Stimulated activated CD8-positive, alpha-beta memory T cell treated with anti-CD3 and anti-CD28 coated beads, Interleukin-7, amount 100 ng/mL, for 48 hours (primary cell): ENCODE measurements at regions not wholly inside any gene's neighbourhood (a gene's known extent, or its start where the extent isn't known, plus 50 kb on each side); places are given as distances from the start of the nearest gene placed in this dataset.

Experiments used
- DNase-seq, 2 donors: peaks; one replicate each; pipeline ENCODE4 v3.0.0-alpha.2; 2020; ENCODE audit warnings: low read depth in 1 of 2; ENCODE audit errors: extremely low read depth in 1 of 2

DNA sequence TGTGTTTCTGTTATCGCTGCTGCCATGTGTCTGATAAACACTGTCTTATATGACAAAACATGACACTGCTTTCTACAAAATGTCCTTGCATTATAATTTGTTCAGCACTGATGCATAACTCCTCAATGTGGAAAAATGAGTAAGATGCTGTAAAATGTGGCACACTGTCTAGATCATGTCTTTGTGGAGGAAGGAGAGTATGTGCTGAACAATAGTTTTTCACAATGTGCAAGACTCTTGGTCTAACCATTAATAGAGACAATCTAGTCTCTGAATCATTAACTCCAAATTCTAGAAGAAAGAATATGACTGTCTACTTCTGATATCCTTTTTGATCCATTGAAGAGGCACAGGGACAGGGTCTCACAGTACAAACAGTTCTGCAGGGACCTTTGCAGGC, 127.9 kb upstream of the RARB start:
- no peak for DNase-seq

DNA sequence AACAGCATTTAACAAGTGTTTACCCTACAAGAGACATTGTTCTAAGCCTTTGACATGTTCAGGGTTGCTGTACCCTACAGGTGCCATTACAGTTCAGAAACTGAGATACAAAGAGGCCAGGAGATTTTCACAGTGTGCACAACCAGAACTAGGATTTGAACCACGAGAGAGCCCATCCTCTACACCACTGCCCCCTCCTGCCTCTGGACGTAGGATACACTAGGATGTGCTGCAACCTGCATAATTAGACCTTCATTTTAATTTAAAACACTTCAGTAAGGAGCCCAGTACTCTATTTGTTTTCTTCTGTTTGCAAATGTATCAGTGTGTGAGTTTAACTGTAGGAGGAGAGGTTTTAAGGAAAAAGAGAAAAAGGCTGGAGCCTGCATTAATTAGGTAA, 123.1 kb upstream of the RARB start:
- DNase-seq, result no peak

DNA sequence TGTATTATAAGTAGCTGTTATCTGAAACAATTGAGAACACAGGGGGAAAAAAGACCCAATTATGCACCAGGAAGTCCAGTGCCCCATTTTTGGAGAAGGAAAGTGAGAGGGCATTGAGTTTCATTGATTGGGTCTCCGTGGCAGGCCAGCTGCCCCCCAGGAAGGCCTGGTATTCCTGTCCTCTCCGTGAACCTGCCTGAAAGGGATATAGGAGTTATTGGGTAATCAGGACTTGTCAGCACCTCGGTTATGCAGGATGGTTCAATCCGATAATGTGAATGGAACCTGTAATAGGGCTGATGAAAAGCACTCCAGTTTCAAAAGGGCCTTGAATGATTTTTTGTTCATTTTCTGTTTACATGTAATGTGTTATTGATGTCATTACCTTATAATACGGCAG, 122.0 kb upstream of the RARB start:
- DNase-seq, result no peak

DNA sequence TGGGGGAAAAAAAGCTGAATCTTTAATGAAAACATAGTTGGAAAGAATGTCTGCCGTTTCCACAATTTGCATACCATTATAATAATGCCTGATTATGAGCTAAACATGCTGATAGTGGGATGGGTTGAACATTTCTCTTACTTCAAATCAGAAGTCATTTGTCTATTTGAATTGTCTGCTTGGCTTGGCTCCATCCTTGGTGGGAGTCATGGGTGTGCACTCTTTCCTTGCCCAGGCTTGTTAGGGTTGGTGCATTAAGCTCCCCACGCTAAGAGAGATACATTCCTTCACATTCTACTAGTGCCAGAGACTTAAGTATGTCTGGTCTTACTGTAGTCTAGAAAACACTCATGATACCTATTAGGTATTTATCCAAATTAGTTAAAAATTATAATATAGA, 121.4 kb upstream of the RARB start:
- no peak for DNase-seq

DNA sequence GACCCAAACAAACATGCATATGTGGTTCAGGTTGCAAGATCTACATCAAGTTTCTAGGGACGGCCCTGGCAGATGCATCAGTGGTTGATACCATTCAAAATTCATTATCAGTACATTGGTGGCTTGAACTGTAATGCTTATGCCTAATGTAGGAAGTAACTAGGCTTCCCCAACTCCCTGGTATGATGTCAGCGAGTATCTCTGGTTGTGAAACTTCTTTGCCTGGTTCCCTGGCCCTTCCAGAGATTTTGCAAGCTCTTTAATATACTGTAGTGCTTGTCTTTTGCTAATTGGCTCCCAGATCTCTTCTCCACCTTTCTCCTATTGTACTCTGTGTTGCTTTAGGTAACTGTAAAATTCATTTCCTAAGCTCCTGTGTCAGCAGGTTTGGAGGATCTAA, 114.8 kb upstream of the RARB start:
- DNase-seq, result no peak

DNA sequence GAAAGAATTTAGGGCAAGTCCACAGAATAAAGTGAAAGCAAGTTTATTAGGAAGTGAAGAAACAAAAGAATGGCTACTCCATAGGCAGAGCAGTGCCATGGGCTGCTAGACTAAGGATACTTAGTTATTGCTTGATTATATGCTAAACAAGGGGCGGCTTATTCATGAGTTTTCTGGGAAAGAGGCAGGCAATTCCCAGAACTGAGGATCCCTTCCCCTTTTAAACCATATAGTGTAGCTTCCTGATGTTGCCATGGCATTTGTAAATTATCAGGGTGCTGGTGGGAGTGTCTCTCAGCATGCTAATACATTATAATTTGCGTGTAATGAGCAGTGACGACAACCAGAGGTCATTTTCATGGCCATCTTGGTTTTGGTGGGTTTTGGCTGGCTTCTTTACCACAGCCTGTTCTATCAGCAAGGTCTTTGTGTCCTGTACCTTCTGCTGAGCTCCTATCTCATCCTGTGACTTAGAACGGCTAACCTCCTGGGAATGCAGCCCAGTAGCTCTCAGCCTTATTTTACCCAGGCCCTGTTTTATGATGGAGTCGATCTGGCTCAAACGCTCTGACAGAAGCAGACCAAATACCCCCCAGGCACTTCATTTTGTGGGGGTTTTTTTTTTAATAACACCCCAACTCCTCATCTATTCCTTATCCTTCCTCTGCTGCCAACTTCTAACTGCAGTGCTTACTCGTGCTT, 103.0 kb upstream of the RARB start:
- no peak for DNase-seq

DNA sequence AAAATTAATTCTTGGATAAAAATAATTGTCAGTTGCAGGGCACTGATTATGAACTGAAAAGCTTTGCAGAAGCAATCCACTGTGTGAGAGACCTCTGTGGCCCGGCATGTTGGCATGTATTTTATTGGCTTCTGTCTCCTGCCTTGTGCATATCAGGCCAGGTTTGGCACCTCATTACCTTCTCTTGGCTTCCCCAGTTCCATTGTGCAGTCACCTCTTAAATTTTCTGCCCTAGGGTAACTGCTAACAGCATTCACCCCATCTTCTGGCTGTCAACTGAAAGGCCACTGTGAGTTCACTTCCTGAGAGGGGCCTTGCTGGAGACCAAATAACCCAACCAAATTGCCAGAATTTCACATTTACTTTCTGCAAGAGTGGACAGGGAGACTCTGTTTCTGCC, 92.7 kb upstream of the RARB start:
- DNase-seq, result no peak

DNA sequence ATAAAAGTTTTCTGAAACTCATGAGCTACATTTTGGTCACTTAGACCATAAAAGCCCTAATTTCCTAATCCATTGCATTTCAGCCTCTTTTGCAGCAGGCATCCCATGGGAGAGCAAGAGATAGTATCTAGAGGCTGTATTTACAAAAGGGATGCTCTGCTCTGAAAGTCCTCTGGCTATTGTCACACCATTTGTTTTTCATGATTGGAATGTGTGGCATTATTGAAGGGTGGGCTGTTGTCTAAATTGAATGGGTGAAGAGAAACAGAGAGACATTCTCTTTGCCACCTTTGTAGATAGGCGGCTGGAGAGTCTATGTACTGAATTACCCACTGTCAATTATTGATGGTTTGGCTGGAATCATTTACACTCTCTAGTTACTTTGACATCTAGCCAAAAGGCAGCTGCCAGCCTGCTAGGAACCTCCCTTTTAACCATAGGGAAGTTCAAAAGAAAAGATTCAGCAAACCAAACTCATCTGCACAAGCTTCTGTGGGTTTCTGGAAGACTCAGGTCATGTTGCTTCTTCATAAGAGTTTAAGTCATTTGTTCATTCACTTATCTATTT, 89.8 kb upstream of the RARB start:
- no peak for DNase-seq

DNA sequence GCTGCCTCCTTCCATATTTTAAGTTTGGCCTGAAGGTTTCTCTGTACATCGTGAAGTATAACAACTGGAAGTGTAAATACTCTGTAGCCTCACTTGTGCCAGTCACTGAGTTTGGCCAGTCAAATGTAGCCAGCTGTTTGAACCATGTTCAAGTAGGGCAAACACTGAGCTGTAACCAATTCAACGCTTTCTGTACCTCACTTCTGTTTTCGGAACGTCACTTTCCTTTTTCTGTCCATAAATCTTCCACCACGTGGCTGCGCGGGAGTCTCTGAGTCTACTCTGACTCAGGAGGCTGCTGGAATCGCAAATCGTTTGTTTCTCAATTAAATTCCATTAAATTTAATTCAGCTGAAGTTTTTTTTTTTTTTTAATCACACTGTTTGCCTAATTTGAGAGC, 88.8 kb upstream of the RARB start:
- DNase-seq, result no peak

DNA sequence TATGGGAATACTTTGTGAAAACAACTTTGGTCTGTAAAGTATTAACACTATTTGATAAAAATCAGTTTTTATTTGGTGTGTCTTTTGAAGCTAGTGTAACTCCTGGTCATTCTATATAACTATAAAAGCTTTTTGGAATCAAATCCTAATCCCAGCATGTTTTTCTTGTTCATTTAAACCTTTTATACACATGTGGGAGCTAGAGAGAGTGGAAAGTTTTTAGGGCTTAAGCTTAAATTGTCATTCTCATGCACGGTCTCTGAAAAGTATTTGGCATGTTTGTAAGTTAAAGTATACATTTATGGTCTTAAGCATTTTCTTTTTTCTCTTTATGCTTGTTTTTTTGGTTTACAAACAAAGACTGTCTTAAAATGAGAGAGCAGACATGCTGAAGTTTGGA, 83.4 kb upstream of the RARB start:
- no peak for DNase-seq

DNA sequence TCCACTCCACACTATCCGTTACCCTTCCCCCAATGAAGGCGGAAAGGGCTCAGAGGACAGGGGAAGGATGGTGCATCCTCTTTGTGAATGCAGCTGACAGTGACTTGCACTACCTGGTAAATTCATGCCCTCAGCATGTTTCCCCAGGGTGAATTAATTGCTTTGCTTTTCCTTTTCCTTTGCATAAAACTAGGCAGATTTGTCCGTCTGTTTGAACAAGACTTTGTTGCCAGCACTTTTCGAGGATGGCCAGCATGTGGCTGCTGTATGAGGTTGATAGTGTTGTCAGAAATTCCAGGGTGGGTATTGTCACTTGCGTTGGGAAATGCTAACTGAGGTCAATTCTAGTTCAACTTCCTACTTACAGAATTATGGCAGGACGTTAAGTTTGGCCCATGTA, 79.0 kb upstream of the RARB start:
- DNase-seq, result no peak

DNA sequence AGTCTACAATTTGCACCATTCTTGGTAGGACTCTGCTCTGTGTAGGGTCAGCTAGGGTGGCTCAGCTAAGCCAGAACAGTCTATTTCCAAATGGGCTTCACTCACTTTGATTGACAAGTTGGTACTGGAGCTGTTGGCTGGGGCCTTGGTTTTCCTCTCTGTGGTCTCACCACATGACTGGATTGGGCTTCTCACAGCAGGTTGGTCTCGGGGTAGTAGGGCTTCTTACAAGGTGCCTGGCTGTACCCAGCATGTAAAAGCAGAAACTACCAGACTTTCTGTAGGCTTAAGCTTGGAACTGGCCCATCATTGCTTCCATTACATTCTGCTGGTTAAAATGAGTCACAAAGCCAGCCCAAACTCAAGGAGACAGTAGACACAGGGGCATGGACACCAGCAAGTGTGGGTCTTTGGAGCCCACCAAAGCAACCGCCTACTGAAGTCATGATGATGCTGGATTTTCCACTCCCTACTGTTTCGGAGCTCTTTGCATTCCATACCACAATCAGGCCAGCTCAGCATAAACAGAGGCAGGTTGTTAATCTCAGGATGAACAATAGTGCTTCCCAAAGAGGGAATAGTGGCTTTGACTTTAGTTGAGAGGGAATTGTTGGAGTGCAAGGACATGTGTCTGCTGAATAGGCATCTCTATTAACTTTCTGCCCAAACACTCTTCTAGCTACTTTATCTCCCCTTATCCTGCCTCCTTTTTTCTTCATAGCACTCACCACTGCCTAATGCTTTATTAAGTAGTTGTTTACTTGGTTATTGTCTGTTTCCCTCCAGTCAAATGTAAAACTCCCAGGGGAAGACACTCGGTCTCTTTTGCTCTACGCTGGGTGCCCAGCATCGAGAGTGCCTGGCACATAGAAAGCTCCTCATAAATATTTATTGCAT, 78.0 kb upstream of the RARB start:
- no peak for DNase-seq

DNA sequence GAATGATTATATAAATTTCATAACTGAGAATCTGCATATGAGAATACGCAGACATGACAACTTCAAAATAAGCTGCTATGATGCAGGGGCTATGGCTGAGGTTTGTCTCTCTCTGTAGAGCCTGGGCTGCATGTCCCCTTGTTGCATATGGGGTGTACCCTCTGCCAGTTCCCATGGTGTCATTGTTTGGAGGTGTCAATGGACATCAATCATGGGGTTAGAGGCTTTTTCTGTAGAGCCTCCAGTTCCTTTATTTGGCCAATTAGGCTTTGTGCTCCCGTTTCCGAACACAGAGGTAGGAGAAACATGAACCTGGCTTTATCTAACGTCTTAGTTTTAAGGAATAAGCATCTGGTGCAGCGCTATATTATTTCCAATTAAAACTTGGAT, 77.3 kb upstream of the RARB start:
- no peak for DNase-seq

DNA sequence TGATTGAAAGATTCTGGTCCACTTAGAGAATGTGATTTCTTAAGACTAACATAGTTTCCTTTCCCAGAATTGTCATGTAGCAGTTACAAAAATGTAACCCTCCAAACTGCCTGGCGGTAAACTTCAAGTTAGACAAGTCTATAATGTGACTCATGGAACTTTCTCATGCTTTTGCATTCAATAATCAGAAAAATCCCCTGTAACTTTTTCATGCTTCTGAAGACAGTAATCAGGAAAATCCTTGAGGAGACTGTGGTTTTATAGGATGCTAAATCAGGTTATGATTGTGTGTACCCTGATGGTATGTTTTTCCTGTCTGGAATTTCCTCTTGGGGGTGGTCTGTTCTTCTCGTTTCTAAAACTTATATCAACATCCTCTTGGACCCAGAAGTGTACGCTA, 74.0 kb upstream of the RARB start:
- no peak for DNase-seq

DNA sequence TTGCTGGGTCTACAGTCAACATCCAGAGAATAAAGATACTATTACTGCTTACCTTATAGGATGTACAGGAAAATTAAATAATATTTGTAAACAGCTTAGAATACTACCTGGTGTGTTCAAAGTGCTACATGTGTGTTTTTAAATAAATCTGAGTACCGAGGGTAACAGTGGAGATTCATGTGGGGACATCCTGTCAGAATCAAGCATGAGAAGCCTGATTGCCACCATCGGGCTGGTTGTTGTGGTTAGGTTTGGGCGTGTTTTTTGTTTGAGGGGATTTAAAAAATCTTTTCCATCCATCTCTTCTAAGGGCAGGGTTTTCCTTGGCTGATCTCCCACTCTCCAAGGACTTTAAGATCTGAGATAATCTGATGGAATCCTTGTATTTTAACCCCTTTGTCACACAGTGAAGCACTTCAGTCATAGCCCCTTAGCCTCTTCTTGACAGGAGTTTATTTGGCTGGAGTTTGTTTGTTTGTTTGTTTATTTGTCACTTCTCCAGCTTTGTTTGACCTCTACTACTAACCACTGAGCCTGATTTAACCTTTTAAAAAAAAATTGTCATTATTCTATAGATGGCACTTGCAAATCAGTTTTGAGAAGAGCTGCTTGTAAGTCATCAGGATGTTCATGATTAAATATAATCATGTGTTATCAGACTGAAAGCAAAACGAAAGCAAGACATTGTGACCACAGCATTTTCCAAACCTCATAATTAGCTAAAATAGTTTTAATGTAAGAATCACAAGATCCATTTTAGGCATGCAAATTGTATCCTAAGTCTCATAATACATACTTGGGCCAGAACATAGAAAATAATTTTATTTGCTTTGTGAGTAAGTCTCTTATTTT, 72.8 kb upstream of the RARB start:
- DNase-seq, result no peak

DNA sequence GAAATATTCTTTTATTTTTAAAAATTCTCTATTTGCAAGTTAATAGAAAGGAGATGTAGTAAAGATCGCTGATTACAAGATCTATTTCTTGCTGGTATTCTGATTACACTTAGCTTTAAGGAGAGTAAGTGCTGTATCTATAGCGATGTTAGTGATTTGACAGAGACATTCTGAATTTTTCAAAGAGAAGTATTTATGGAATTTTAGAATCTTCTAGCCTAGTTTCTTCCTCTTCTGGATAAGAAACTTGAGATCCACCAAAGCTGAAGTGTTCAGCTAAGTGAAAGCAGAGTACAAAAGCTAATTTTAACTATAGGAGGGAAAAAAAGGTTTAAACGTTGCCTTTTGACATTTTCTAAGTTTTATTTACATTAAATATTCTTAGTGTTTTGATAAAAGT, 72.1 kb upstream of the RARB start:
- no peak for DNase-seq

DNA sequence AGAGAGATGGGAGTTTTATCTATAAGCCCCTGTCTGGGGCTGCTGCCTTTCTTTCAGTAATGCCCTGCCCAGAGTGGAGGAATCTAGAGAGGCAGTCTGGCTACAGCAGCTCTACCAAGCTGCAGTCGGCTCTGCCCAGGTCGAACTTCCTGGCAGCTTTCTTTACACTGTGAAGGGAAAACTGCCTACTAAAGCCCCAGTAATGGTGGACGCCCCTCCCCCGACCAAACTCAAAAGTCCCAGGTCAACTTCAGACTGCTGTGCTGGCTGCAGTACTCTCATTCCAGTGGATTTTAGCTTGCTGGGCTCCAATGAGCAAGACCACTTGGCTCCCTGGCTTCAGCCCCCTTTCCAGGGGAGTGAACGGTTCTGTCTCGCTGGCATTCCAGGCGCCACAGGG, 65.9 kb upstream of the RARB start:
- DNase-seq, result no peak

DNA sequence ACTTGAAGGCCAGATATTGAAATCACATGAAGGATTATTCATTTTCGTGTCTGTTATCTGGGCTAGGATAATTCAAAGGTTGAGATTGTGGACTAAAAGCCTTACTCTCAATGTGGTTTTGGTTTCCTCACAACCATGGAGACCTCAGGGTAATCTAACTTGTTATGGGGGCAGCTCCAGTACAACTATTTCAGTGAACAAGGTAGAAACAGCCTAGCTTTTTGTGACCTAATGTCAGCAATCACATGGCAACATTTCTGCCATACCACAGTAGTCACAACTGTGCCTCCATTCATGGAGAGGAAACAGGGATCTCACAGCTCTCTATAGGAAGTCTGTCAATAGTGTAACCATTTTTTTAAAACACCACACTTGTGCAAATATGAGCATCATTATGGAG, 62.4 kb upstream of the RARB start:
- DNase-seq, result no peak

DNA sequence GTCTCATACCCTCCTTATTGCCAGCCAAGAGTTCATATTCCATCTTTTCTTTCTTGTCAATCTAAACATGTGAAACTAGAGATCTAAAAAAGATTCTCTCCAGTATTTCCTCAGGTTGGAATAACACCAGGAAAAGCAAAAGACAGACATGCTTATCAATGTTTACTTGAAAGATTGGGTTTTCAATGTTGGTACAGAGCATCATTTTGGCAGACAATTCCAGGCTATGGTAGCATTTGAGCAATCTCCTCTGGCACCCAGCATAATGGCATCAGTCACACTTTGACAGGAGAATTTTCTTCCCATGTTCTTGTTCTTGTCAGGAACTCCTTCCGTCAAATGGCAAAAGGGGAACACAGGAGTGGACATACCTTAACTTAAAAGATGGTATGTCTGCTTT, 61.0 kb upstream of the RARB start:
- no peak for DNase-seq

DNA sequence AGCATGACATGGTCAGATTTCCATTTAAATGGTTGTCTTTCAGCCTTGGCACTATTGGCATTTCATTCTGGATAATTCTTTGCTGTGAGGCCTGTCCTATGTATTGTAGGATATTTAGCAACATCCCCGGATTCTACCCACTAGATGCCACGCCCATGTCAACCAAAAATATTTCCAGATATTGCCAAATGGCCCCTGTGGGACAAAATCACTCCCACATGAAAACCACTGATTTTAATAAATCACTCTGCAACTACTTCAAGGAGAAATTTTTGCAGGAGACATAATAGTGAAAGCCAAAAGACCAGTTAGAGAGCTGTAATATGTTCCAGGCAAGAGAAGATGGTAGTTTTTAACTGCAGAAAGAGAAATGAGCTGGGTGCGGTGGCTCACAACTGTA, 55.9 kb upstream of the RARB start:
- no peak for DNase-seq

DNA sequence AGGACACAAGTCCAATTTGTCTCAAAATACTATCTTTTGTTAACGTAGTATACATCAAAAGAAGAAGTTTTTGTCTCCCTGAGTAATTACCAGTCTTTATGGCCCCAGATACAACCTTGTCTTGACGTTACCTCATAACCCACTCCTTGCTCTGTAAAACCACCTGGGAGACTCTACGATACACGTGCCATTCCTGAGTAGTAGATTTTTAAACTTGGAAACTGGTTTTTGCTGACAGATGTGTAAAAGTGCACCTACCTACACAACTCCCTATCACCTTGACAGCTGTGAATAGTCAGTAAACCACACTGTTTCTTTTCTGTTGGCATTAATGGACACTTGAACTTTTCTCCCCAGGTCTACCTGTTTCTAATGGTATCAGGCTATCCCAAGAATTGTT, 51.7 kb upstream of the RARB start:
- no peak for DNase-seq
